ENCODE measurements at regions not wholly inside any gene's neighbourhood (a gene's known extent, or its start where the extent isn't known, plus 50 kb on each side); places are given as distances from the start of the nearest gene placed in this dataset.
"Not testable (repeated sequence)": the region's sequence is repeated elsewhere in the genome, so short reads cannot be mapped to it uniquely, and the experiment has no call there.

- ATAC-seq (ENCODE audit: low FRiP score) = no peak
- DNase-seq (ENCODE audit: low spot score) = no peak
- TF ChIP-seq CTCF (IDR thresholded peaks at IDR 0.05) = no peak
These were observed 190.9 kb upstream of the TBL1XR1 start for GRCh38 chr3:177388209-177388608.

GRCh38 chr3:177394231-177395024 lies 197.1 kb upstream of the TBL1XR1 start:
- ATAC-seq (ENCODE audit: low FRiP score); DNase-seq (ENCODE audit: low spot score): not testable (repeated sequence)

- DNase-seq (ENCODE audit: low spot score) (no peak), ATAC-seq (ENCODE audit: low FRiP score) (no peak)
- TF ChIP-seq CTCF (IDR thresholded peaks at IDR 0.05) = no peak
These were observed 199.5 kb upstream of the TBL1XR1 start for GRCh38 chr3:177396733-177397132.

GRCh38 chr3:177401375-177401774 lies 204.1 kb upstream of the TBL1XR1 start:
- DNase-seq (ENCODE audit: low spot score) = no peak
- ATAC-seq (ENCODE audit: low FRiP score) = no peak
- no peak for TF ChIP-seq CTCF (IDR thresholded peaks at IDR 0.05)

- DNase-seq (ENCODE audit: low spot score) = no peak
- no peak for ATAC-seq (ENCODE audit: low FRiP score)
- no peak for TF ChIP-seq CTCF (IDR thresholded peaks at IDR 0.05)
These were observed 205.3 kb upstream of the TBL1XR1 start for GRCh38 chr3:177402533-177402932.

GRCh38 chr3:177405191-177405672 lies 207.9 kb upstream of the TBL1XR1 start:
- no peak for ATAC-seq (ENCODE audit: low FRiP score)
- TF ChIP-seq CTCF (IDR thresholded peaks at IDR 0.05) = no peak
- no peak for DNase-seq (ENCODE audit: low spot score)

- no peak for DNase-seq (ENCODE audit: low spot score)
- no peak for ATAC-seq (ENCODE audit: low FRiP score)
- TF ChIP-seq CTCF (IDR thresholded peaks at IDR 0.05) = no peak
These were observed 213.4 kb upstream of the TBL1XR1 start for GRCh38 chr3:177410730-177411129.

Data from omental fat pad (tissue), 3 donors.